Epithelial cell of prostate (primary cell): ENCODE measurements at regions not wholly inside any gene's neighbourhood (a gene's known extent, or its start where the extent isn't known, plus 50 kb on each side); places are given as distances from the start of the nearest gene placed in this dataset.
A peak's percentile ranks its signal among the peaks of the same experiment; 100 is the strongest.

Source experiments
- DNase-seq: peaks from one replicate; pipeline ENCODE4 v3.0.0-alpha.2; 2011; ENCODE audit warnings: low read depth, low spot score
- H3K27ac ChIP-seq: fragments of 450-650 bp; 2 replicates; pipeline ENCODE4 v1.5.1; 2017; ENCODE audit warnings: mild to moderate bottlenecking

DNA sequence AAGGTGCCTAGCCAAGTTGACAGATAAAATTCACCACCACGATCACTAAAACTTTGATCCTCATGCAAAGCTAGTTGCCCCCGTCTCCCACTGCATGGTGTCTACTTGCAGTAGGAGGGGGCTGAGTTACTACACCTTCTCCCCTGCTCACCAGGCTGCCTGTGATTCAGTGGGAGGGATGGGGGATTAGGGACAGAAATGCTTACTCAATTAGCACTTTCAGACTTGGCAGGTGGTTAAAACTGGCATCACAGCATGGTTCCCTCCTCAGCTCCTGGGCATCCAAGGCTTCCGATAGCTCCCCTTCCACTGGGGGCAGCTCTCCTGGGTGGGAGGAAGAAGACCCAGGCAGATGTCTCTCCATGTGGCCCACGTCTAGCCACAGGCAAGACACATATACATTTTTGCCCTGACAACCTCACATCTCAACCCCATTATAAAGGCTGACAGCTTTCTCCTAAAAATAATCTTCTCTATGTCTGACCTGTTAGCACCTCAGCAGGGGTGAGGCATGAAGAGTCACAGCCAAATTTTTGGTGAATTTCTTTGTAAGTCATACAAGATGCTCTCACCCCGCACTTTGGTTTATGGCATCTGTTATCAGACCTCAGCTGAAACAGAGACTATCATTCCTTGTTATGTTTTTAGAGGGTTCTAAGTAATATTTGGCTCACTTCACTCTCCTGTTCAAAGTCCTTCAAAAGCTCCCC, 369.0 kb downstream of the SV2B start:
- no peak overlapping the region for H3K27ac ChIP-seq
- DNase-seq: no peak

- no peak overlapping the region for H3K27ac ChIP-seq
- DNase-seq: no peak
These were observed 369.8 kb downstream of the SV2B start for GRCh38 chr15:91469632-91470567.

DNA sequence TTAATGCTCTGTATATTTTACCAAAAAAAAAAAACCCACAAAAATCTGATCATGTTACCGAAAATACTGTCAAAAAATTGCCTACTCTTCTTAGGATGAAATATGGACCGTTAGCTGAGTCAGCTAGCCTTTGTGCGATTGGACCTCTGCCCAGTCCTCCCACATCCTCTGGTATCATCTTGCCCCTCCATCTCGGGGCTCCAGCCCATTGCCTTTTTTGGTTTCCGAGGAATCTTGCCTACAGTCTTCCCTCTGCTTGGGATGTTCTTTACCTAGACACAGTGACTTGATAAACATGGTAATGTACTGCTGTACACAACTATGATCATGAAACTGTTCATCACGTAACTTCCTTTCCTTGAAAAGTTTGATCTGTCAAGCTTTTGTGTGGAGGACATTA, 371.4 kb downstream of the SV2B start:
- H3K27ac ChIP-seq: no peak overlapping the region
- no peak for DNase-seq

DNA sequence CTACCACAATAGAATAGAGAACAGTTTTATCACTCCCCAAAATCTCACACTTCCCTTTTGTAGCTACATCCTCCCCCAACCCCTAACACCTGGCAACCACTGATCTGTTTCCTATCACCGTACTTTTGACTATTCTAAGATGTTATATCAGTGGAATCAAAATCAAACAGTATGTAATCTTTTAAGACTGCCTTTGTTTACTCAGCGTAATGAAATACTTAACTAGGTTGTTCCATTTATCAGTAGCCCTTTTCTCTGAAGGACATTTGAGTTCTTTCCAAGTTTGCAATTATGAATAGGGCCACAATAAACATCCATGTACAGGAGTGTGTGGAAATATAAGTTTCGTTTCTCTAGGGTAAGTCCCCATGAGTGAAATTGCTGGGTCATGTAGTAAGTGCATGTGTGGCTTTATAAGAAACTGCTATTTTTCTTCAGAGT, 372.3 kb downstream of the SV2B start:
- no peak for DNase-seq
- no peak overlapping the region for H3K27ac ChIP-seq

DNA sequence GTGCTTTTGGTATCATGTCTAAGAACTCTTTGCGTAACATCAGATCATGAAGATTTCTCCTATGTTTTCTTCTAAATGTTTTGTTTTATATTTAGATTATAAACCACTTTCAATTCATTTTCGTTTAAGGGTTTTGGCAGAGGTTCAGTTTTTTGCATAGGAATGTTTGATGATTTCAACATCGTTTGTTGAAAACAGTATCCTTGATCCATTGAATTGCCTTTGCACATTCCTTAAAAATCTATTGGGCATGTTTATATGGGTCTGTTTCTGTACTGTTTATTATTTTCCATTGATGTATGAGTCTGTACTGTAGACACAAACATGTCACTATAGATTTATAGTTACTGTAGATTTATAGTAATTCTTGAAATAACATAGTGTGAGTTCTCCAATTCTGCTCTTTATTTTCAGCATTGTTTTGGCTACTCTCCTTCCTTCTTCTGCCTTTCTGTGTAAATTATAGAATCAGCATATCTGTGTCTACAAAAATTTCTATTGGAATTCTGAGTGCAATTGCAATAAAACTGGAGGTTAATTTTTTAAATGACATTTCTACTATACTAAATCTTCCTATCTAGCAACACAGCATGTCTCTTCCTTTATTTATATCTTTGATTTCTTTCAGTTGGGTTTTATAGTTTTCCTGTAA, 374.0 kb downstream of the SV2B start:
- no peak for DNase-seq
- no peak overlapping the region for H3K27ac ChIP-seq

- no peak for DNase-seq
- H3K27ac ChIP-seq: no peak overlapping the region
These were observed 376.6 kb upstream of the SLCO3A1 start for GRCh38 chr15:91476861-91477260.

- no peak for DNase-seq
- H3K27ac ChIP-seq: no peak overlapping the region
These were observed 374.8 kb upstream of the SLCO3A1 start for GRCh38 chr15:91478717-91479191.

- DNase-seq: no peak
- no peak overlapping the region for H3K27ac ChIP-seq
These were observed 373.1 kb upstream of the SLCO3A1 start for GRCh38 chr15:91480426-91480825.

GRCh38 chr15:91482799-91483198, 370.7 kb upstream of the SLCO3A1 start:
- no peak for DNase-seq
- no peak overlapping the region for H3K27ac ChIP-seq

- no peak for DNase-seq
- no peak overlapping the region for H3K27ac ChIP-seq
These were observed 369.4 kb upstream of the SLCO3A1 start for GRCh38 chr15:91484141-91484540.

DNA sequence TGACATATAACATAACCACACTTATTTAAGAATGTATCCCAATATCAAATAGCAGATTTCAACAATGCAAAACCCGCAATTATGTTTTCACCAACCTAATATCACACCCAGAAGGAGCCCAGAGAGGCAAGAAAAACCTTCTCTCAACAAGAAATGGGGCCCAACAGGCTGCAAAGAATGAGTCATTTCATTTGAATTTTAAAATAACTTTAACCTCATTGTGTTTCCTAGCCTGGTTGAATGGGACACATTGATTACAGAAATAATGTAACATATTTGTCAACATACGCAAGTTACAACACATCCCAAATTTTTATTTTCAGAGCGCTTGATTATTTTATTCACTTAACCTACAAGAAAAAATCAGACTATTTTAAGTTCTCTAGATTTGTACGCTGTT, 365.1 kb upstream of the SLCO3A1 start:
- DNase-seq: no peak
- no peak overlapping the region for H3K27ac ChIP-seq

GRCh38 chr15:91490211-91490610, 363.3 kb upstream of the SLCO3A1 start:
- DNase-seq: no peak
- no peak overlapping the region for H3K27ac ChIP-seq

DNA sequence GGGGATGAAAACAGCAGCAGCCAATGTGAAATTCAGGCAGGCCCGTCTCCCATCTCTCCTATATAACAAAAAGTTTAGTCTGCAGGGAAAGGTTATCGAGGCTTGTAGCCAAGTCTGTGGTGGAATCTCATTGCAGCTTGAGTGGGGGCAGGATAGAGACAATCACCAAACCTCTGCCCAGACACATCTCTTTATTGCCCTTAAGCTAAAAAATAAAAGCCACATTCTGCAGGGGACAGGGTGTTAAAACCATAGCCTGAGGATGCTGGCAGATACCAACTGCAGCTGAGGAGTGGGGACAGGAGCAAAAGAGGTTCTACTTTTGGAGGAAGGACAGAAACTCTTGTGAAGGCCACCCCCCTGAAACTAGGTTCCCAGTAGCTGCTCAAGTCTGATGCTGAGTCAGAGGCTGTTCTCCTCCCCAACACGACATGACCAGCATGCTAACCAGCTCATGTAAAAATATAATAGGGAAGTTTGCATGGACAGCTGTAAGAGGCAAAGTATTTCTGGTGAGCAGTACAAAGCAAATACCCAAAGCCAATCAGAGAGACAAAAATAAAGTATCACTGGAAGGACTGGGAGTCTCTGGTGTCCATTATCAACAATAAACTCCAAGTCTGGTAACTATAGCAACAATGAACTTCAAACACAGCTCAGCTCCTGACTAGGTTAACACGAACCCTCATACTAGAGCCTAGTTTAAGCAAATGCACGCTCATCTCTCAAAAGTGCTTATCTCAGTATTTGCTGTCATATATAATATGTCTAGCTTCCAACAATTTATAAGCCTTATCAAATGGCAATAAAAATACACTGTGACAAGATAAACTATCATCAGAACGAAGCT, 362.2 kb upstream of the SLCO3A1 start:
- H3K27ac ChIP-seq: peak overlapping the region; percentile 32
- peak; percentile 85 for DNase-seq

DNA sequence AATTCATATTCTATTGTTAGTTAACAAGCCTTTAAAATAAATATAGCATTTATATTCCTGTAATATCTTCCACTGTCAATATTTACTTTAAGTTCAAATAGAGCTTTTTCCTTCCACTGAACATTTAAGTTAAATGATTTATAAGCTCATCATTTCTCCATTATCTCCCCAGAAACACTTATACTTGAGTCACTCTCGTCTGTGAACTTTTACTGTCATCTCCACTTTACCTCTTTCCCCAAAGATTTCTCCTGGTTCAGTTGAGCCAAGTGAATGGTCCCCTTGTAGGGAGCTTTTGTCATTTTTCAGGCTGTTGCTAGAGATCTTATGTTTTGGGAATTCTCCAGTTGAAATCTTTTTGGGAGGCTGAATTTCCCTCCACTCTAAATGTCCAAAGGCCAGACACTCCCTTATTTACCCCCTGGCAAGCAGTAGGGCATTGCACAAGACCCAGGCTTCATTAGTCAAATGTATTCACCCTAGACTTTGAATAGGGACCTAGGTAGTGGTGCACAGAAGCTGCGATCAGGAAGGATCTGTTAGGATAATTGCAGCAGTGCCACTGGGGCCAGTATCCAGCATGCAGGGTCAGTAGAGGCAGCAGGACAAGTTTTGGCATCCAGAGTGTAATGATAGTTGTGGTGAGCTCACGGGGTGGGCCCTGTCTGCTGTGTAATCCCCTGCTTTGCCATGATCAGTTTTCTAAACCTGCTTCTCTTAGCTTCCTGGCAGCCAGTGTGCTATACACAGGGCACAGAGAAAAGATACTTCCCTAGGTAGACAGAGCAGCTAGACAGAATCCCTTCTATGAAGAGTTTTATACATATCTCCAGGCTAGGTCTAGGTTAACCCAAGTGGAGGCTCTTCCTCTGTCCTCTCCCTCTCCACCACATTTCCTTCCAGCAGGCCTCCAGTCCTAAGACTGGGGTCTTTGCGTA, 356.5 kb upstream of the SLCO3A1 start:
- DNase-seq: no peak
- H3K27ac ChIP-seq: no peak overlapping the region

GRCh38 chr15:91498046-91498748, 355.3 kb upstream of the SLCO3A1 start:
- no peak overlapping the region for H3K27ac ChIP-seq
- no peak for DNase-seq

GRCh38 chr15:91498749-91499062, 354.8 kb upstream of the SLCO3A1 start:
- DNase-seq: no peak

GRCh38 chr15:91499774-91500383, 353.6 kb upstream of the SLCO3A1 start:
- H3K27ac ChIP-seq: no peak overlapping the region
- no peak for DNase-seq

More at GRCh38 chr15:91498749-91499062, 354.8 kb upstream of the SLCO3A1 start:
- H3K27ac ChIP-seq: no peak overlapping the region

GRCh38 chr15:91508633-91509032, 344.9 kb upstream of the SLCO3A1 start:
- peak overlapping the region; percentile 44 for H3K27ac ChIP-seq
- DNase-seq: no peak
